NCI-H524 treated with DMSO at 0.1 percent for 48 hours (cell line): ENCODE measurements at regions not wholly inside any gene's neighbourhood (a gene's known extent, or its start where the extent isn't known, plus 50 kb on each side); places are given as distances from the start of the nearest gene placed in this dataset.
A peak's percentile ranks its signal among the peaks of the same experiment; 100 is the strongest.
"Not testable (repeated sequence)": the region's sequence is repeated elsewhere in the genome, so short reads cannot be mapped to it uniquely, and the experiment has no call there.

Experiments
- DNase-seq: peaks from one replicate; lab custom pipeline; 2025; lab: John Stamatoyannopoulos, UW

GRCh38 chr11:19433367-19433766 is 192.6 kb upstream of the E2F8 start:
- DNase-seq: no peak

DNA sequence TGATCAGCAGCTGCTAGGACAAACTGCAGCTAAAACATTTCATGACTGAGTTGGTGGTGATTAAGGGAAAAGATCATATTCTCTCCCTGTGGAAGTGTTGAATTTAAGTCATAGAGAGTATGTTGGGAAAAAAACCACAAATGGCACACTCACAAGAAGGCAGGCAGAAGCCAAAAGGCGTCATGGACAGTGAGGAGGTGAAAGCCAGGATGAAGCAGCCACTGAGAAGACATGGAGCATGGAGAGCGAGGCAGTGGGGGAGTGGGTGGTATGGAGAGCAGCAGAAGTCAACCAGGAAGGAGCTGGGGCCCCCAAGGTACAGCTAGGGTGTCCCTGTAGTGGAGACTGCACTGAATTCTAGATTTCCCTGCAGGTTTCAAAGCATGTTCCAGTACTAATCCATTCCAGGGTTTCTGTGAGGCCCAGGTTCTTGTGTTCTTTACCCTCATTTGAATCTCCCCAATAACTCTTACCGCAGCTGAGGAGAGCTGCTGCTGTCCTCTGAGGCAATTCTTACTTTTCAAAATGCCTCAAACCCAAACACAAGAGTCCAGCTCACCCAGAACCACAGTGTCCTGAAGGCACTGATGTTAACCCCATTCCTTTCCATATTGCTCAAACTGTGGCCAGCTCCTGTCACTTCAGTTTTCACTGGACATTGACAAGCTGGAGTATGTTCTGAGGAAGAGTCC is 191.8 kb upstream of the E2F8 start:
- no peak for DNase-seq

DNA sequence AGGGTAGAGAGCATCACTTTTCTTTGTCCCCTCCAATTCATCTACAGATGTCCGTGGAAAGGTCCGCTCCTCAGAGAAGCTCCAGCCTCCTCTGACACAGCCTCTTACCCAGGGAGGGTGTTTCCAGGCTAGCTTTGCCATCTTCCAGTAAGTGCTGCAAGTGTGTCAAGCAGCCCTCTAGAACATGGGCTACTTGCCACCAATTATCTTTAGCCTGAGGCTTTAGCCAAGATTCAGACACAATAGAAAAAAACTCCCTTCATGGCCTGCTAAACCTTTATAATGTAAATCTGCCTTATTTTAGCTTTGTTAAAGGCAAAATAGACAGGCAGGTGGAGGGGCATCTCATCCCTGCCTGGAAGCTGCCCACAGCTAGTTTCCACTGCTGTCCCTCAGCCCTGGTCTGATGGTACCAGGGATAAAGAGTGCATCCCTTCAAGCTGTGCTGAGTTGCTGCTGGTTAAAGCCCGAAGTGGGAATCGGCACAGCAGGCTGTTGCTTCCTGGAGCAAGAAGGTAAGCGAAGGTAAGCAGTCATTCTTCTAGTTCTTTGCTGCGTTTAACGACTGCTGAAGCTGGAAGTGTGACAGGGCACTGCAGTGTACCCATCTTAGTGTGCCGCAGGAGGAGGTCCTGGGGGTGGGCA is 190.1 kb upstream of the E2F8 start:
- DNase-seq: no peak

DNA sequence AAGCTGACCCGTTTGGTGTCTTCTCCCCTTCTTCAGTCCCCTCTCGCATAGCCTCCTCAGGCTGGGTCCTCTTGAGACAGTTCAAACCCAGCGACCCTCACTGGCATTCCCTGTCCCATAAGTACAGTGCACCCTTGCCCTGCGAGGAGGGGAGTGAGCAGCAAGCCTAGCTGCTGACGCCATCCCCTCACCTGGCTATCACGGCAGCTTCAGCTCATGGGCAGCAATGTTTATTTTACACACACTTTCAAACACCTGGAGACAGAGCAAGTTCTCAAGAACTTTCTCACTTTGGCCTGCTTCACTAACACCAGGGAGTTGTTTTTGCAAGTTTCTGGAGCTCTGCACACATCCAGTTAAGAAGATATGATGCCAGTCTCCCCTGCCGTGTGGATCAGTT is 189.6 kb upstream of the E2F8 start:
- DNase-seq: no peak

DNA sequence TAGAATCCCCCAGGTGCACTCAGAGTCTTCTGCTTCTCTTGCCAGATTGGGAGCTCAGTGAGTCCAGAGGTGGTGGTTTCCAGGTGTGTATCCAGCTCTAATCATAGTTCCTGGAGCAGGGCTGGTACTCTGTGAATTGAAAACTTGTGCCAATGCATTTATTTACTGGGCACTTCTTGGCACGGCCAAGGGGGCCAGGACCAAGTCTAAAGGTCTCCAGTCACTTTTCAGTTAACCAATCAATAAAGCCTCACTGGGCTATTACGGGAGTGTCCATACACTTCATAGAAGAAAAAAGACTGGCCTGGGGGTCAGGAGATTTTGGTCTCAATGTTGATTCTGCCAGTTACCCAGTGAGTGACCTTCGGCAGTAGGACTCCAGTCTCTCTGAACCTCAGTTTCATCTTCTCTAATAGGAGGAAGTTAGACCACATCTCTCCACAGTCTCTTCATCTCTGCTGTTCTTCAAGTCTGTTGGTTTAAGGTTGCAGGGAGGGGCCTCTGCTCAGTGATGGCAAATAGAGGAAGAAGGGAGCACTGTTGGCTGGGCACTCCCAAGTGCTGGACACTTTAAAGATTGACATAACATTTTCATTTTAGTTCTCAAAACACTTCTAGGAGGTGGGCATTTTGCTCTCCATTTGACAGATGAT is 188.5 kb upstream of the E2F8 start:
- no peak for DNase-seq

DNA sequence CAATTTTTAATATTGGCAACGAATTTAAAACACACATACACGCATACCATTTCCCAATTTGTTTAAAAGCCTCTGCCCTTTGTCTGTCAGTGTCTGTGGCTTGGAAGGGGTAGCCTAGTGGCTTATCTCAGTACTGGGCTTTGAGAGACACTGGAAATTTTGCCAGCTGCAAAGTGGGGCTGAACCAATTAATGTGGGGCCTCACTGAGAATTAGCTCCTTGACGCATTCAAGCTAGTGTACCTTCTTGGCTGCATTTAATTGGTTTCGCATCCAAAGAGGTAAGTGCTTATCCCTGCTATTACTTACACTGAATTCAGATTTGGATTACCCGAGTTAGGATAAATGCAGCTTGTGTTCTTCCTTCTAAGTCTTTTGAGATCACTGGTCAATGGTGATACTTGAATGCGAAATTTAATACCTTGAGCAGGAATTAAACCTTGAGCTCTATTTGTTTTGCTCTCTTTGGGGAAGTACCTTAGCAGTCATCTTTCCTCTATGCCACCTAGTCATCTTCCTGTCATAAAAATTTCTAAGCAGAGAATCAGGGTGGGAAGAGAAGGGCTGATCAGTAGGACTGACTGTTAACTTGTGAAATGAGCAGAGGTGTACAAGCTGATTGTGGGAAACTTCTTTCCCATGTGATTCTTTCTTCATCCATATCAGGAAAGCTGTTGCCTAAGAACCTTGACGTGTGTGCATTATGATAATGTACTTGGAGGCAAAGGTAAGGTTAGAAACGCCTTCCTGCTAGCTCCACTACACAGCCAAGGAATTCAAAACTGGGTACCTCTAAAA is 187.7 kb upstream of the E2F8 start:
- DNase-seq: peak; percentile 50

DNA sequence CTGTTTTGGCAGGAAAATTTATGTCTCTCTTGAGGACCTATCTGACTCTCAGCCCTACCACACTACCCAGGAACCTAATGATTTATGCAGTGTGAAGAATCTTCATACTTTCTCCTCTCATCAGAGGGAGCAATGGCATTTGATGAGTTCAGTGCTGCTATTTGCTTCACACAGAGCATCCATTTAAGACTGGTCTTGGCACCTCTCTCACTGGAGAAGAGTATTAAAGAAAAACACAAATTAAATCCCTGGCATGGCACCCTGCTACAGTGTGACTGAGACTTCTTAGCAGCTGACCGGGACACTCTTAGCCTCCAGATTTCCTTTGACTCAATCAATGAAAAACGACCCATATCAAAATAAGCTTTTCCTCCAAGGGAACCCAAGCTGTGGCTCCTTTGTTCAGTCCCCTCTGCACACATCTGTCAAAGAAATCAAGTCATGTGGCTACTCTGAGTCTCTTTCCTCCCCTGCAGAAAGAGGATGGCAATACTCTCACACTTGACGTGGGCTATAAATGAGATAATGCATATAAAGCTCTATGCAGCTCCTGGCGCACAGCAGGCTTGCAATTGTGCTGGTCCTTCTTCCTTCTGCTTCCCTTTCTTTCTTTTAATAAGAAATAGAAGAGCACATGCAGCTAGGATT is 186.1 kb upstream of the E2F8 start:
- no peak for DNase-seq

- DNase-seq: no peak
These were observed 185.4 kb upstream of the E2F8 start for GRCh38 chr11:19426011-19426755.

DNA sequence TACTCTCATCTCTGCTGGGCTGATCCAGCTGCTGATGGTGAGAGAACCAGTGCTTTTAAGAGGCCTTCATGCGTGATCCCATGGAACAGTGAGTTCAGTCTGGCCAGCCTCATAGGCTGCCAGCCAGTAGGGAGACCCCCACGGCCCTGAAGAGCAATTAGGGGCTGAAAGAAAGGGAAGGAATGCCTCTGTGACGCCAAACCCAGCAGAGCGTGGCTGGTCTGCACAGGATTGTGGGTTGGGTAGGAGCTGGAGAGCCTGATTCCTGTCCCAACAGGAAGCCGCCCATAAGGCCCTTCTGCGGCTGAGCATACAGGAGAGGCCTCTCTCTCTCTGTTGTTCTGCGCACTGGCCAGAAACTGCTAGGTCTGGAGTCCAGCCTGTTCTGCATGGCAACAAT is 181.5 kb upstream of the E2F8 start:
- no peak for DNase-seq

DNA sequence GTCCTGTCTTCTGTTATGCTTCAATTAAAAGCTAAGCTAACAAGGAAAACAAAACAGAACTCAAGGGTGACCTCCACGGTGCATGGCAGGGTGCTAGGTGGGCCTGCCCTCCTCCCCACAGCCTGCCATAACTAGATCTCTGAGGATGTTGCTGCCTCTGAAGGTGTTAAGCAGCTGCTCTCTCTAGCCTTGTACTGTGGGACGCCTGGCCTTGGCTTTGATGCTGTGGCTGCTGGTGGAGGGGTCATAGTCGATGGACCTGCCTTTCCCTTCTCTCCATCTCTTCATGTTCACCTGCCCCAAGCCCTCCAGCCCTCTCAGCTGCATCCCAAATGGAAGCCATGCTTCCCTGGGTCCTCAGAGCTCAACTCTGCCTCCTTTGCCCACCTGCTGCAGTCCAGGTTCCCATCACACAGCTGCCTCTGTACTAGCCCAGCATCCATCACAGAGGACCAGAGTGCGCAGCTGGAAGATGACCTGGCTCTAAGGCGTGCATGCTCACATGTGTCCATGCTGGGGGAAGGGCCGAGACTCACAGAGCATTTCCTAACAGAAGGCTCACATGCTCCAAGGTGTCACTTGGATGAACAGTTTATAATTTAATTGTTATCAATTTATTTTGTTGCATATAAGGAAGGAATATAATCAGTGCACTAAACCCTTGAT is 180.3 kb upstream of the E2F8 start:
- no peak for DNase-seq

DNA sequence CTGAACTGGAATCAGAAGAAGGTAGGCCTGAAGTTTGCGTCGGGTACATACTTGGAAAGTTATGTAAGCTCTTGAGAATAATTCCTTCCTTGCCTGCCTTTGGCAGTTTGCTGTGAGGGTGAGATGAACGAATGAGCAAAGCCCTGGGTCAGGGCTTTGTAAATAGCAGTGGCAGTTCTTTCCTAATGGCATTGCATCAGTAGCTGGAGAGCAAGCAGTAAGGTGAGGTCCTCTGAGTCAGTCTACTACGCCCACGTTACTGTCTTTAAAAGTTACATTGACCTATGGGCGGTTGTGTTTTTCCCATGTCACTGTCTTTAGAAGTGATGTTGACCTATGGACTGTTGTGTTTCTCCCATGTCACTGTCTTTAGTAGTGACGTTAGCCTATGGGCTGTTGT is 179.1 kb upstream of the E2F8 start:
- DNase-seq: no peak

- DNase-seq: no peak
These were observed 178.4 kb upstream of the E2F8 start for GRCh38 chr11:19419021-19419750.

DNA sequence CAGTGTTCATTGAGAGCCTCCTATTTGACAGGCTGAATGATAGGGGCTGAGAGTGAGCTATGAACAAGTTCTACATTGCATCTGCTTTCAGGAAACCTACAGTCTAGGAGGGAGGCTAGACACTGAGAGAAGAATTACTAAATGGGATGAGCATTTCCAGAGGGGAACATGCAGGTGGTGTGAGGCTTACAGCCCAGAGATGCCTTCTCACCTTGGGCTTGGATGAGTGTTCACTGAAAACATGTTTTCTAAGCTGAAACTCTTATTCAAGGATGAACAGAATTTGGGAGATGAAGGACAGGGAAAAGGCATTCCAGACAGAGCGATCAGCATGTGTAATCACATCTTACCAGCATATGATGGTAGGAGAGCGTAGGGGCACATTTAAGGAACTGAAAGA is 177.5 kb upstream of the E2F8 start:
- no peak for DNase-seq

GRCh38 chr11:19412070-19412469 is 171.3 kb upstream of the E2F8 start:
- DNase-seq: not testable (repeated sequence)

DNA sequence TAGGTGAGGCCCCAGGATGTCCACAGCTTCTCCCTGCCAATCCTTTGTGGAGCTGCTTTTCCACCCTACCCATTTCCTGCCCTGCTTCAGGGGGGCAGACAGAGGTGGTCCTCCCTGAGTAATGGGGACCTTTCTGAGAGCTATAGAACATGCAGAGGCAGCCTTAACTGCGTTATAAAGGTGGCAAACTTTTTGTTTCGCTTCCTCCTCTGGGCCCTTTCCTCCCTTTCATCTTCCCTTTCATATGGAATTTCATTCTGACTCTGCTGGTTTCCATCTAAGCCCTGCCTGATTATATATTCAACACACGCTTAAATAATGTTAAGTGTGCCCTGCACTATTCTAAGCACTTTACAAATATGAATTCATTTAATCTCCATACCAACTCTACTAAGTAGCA is 169.3 kb upstream of the E2F8 start:
- DNase-seq: no peak

GRCh38 chr11:19409307-19409706 is 168.6 kb upstream of the E2F8 start:
- no peak for DNase-seq

- DNase-seq: no peak
These were observed 167.0 kb upstream of the E2F8 start for GRCh38 chr11:19407677-19408270.

- no peak for DNase-seq
These were observed 165.2 kb upstream of the E2F8 start for GRCh38 chr11:19405966-19406365.

- DNase-seq: no peak
These were observed 164.0 kb upstream of the E2F8 start for GRCh38 chr11:19404787-19405186.
